HCT116 (cell line): ENCODE measurements at regions not wholly inside any gene's neighbourhood (a gene's known extent, or its start where the extent isn't known, plus 50 kb on each side); places are given as distances from the start of the nearest gene placed in this dataset.

Source experiments
- ATAC-seq: fragments of 200-7000 bp; cut with Tn5 transposase; 2 replicates; pipeline ENCODE4 v1.9.1; 2020; ENCODE audit warnings: mild to moderate bottlenecking, moderate library complexity
- BruUV-seq: library from RNA; stranded (reverse); fragments of 400-500 nt; replicated peaks from 2 replicates; lab custom pipeline; 2021; lab: Mats Ljungman, UMichigan
- CTCF ChIA-PET: fragments of 300-600 bp; sonication (Branson Sonifier 250); formaldehyde crosslinking; loops from one replicate; lab custom pipeline; 2021; ENCODE audit warnings: antibody characterized with exemption; lab: Charles Lee
- POLR2A ChIA-PET: fragments of 300-600, 350-600 bp; sonication (Branson Sonifier 250); formaldehyde crosslinking; loops from one replicate; lab custom pipeline; 2021; ENCODE audit warnings: antibody characterized with exemption; lab: Charles Lee
- RAD21 ChIA-PET, 2 experiments: fragments of 300-600 bp; sonication (Branson Sonifier 250); formaldehyde crosslinking; loops; one replicate each; lab custom pipeline; 2023; ENCODE audit warnings: low total read pairs in 2 of 2; ENCODE audit not compliant: uncharacterized antibody in 2 of 2, unreplicated experiment in 2 of 2, low non-redundant PET in 1 of 2; lab: Charles Lee
- DNase-seq: peaks from one replicate; pipeline ENCODE4 v3.0.0-alpha.2; 2010; ENCODE audit warnings: low read depth, low spot score
- H2AFZ ChIP-seq: fragments of 200-600 bp; shearing (Covaris generic), sonication (generic); 2 replicates; pipeline ENCODE4 v1.6.1; 2017; ENCODE audit warnings: low read depth, mixed run types, mixed read lengths, antibody characterized with exemption, low read length; ENCODE audit not compliant: poor library complexity, severe bottlenecking
- H3K27ac ChIP-seq: 2 replicates; pipeline ENCODE4 v1.5.1; 2012; ENCODE audit warnings: low read depth, low read length
- H3K27me3 ChIP-seq: fragments of 200-600 bp; sonication (generic); 2 replicates; pipeline ENCODE4 v1.6.1; 2016; ENCODE audit warnings: mixed run types, low read length, mixed read lengths; ENCODE audit not compliant: insufficient read depth
- H3K36me3 ChIP-seq, 2 experiments: fragments of 200-500 bp in 1 of 2; fragments of 200-600 bp in 1 of 2; sonication (Bioruptor generic) in 1 of 2; sonication (generic) in 1 of 2; 2 replicates each; pipeline versions ENCODE4 v1.5.1 to v1.6.1; 2014 to 2016; ENCODE audit warnings: low read length in 2 of 2, inconsistent platforms in 1 of 2, mixed read lengths in 1 of 2, mixed run types in 1 of 2; ENCODE audit not compliant: insufficient read depth in 2 of 2, control insufficient read depth in 1 of 2
- H3K4me1 ChIP-seq, 2 experiments: fragments of 200-600 bp in 1 of 2; sonication (generic) in 1 of 2; 2 replicates each; pipeline versions ENCODE4 v1.5.1 to v1.6.1; 2012 to 2017; ENCODE audit warnings: low read length in 2 of 2, inconsistent platforms in 1 of 2, mild to moderate bottlenecking in 1 of 2, mixed read lengths in 1 of 2, mixed run types in 1 of 2, moderate library complexity in 1 of 2; ENCODE audit not compliant: insufficient read depth in 2 of 2, control insufficient read depth in 1 of 2
- H3K4me2 ChIP-seq: fragments of 200-600 bp; sonication (generic); 2 replicates; pipeline ENCODE4 v1.6.1; 2017; ENCODE audit warnings: mixed run types, low read length, mixed read lengths
- H3K4me3 ChIP-seq, 2 experiments: fragments of 200-600 bp in 1 of 2; sonication (generic) in 1 of 2; replicated peaks in 1 of 2; 2 replicates each; pipeline ENCODE4 v1.5.1; 2011 to 2016; ENCODE audit warnings: low read length in 2 of 2, control low read depth in 1 of 2, low read depth in 1 of 2, mild to moderate bottlenecking in 1 of 2, mixed read lengths in 1 of 2, mixed run types in 1 of 2
- H3K79me2 ChIP-seq: fragments of 200-600 bp; sonication (generic); 2 replicates; pipeline ENCODE4 v1.6.1; 2017; ENCODE audit warnings: mild to moderate bottlenecking, mixed run types, low read length, moderate library complexity, mixed read lengths; ENCODE audit not compliant: insufficient read depth
- H3K9ac ChIP-seq: fragments of 200-600 bp; sonication (generic); 2 replicates; pipeline ENCODE4 v1.6.1; 2016; ENCODE audit warnings: low read length, mixed read lengths
- H3K9me2 ChIP-seq: fragments of 200-600 bp; sonication (generic), shearing (Covaris generic); 2 replicates; pipeline ENCODE4 v1.6.1; 2017; ENCODE audit warnings: mixed run types, mild to moderate bottlenecking, moderate library complexity; ENCODE audit not compliant: insufficient read depth
- H3K9me3 ChIP-seq, 2 experiments: fragments of 200-500 bp in 1 of 2; fragments of 200-600 bp in 1 of 2; sonication (Bioruptor generic) in 1 of 2; sonication (generic) in 1 of 2; 2 replicates each; pipeline ENCODE4 v1.6.1; 2014 to 2017; ENCODE audit warnings: low read length in 2 of 2, mixed read lengths in 2 of 2, inconsistent platforms in 1 of 2, low read depth in 1 of 2, mild to moderate bottlenecking in 1 of 2, mixed run types in 1 of 2, moderate library complexity in 1 of 2; ENCODE audit not compliant: control insufficient read depth in 1 of 2, insufficient read depth in 1 of 2
- H4K20me1 ChIP-seq: fragments of 200-600 bp; sonication (generic), shearing (Covaris generic); 2 replicates; pipeline ENCODE4 v1.6.1; 2017; ENCODE audit warnings: mixed run types, mild to moderate bottlenecking, moderate library complexity; ENCODE audit not compliant: insufficient read depth
- CBX3 ChIP-seq: IDR thresholded peaks from 2 replicates; pipeline ENCODE4 v1.6.1; 2012; ENCODE audit warnings: low read depth
- CEBPB ChIP-seq: IDR thresholded peaks from 2 replicates; pipeline ENCODE4 v1.6.1; 2012; ENCODE audit warnings: low read depth
- CTCF ChIP-seq, 3 experiments: fragments of 200-600 bp in 1 of 3; sonication (generic) in 1 of 3; IDR thresholded peaks in 2 of 3; conservative IDR thresholded peaks in 1 of 3; 2 replicates each; pipeline ENCODE4 v1.5.1; 2012 to 2017; ENCODE audit warnings: low read depth in 2 of 3, low read length in 2 of 3, antibody characterized with exemption in 1 of 3, borderline replicate concordance in 1 of 3, control low read depth in 1 of 3, mild to moderate bottlenecking in 1 of 3, mixed read lengths in 1 of 3, mixed run types in 1 of 3, moderate library complexity in 1 of 3; ENCODE audit not compliant: insufficient read depth in 1 of 3
- ELF1 ChIP-seq: IDR thresholded peaks from 2 replicates; pipeline ENCODE4 v1.6.1; 2012; ENCODE audit warnings: low read depth, borderline replicate concordance
- EZH2 ChIP-seq: fragments of 200-600 bp; sonication (generic); IDR thresholded peaks from 2 replicates; pipeline ENCODE4 v1.6.1; 2017; ENCODE audit warnings: antibody characterized with exemption, mixed run types
- EZH2phosphoT487 ChIP-seq: fragments of 200-600 bp; IDR thresholded peaks from 2 replicates; pipeline ENCODE4 v1.6.1; 2018; ENCODE audit warnings: antibody characterized with exemption, borderline replicate concordance
- FOSL1 ChIP-seq: IDR thresholded peaks from 2 replicates; pipeline ENCODE4 v1.6.1; 2012; ENCODE audit warnings: low read depth
- MAX ChIP-seq: IDR thresholded peaks from 2 replicates; pipeline ENCODE4 v1.6.1; 2012
- POLR2A ChIP-seq: IDR thresholded peaks from 2 replicates; pipeline ENCODE4 v1.7.0; 2011; ENCODE audit warnings: borderline replicate concordance; ENCODE audit not compliant: insufficient read depth, insufficient read length; ENCODE audit errors: extremely low read depth
- POLR2AphosphoS5 ChIP-seq: IDR thresholded peaks from 2 replicates; pipeline ENCODE4 v1.6.1; 2011; ENCODE audit warnings: mild to moderate bottlenecking, low read depth, low read length, moderate library complexity
- RAD21 ChIP-seq: IDR thresholded peaks from 2 replicates; pipeline ENCODE4 v1.6.1; 2012; ENCODE audit warnings: low read depth, mild to moderate bottlenecking
- REST ChIP-seq: IDR thresholded peaks from 2 replicates; pipeline ENCODE4 v1.6.1; 2012; ENCODE audit warnings: low read depth
- SRF ChIP-seq: IDR thresholded peaks from 2 replicates; pipeline ENCODE4 v1.6.1; 2012; ENCODE audit warnings: low read depth
- ZBTB33 ChIP-seq: IDR thresholded peaks from 2 replicates; pipeline ENCODE4 v1.6.1; 2011; ENCODE audit warnings: mild to moderate bottlenecking, low read length, moderate library complexity; ENCODE audit not compliant: insufficient replicate concordance; ENCODE audit errors: extremely low read depth
- ZNF274 ChIP-seq: fragments of 200-500 bp; sonication (Bioruptor generic); IDR thresholded peaks from 2 replicates; pipeline ENCODE4 v1.6.1; 2014; ENCODE audit warnings: mild to moderate bottlenecking, low read depth, low read length, inconsistent platforms
- intact Hi-C: fragments of 100-400 bp; cut with micrococcal nuclease; formaldehyde crosslinking; loops from 2 replicates; pipeline ENCODE4 v1.10.0; 2022

GRCh38 chr21:15333951-15334350 lies 269.2 kb upstream of the NRIP1 start:
- BruUV-seq = no TSS peak
- ChIA-PET RAD21 (no interaction called here), POLR2A (no interaction called here), CTCF (no interaction called here)
- H4K20me1 ChIP-seq = no peaks in the 10 kb centered on the region
- no peak overlapping the region for H3K27ac ChIP-seq
- H3K4me1 ChIP-seq = no peaks in the 10 kb centered on the region
- H3K36me3 ChIP-seq = no peaks in the 10 kb centered on the region
- H2AFZ ChIP-seq = no peak overlapping the region
- intact Hi-C loops = no loop called here
- no peaks in the 10 kb centered on the region for H3K9me3 ChIP-seq
- H3K27me3 ChIP-seq = no peaks in the 10 kb centered on the region
- H3K4me3 ChIP-seq = no peak overlapping the region
- no peaks in the 10 kb centered on the region for H3K9me2 ChIP-seq
- TF ChIP-seq FOSL1 = no peak
- no peak for TF ChIP-seq EZH2phosphoT487
- no peak for TF ChIP-seq CBX3
- no peak for TF ChIP-seq ZBTB33
- no peak for TF ChIP-seq CEBPB
- TF ChIP-seq RAD21 = no peak
- TF ChIP-seq SRF = no peak
- TF ChIP-seq ZNF274 = no peak
- TF ChIP-seq MAX = no peak
- no peak for TF ChIP-seq POLR2AphosphoS5
- no peak for TF ChIP-seq CTCF (IDR thresholded peaks at IDR 0.05 in 2 of 3, conservative IDR thresholded peaks at IDR 0.05 in 1 of 3; ENCODE audit: borderline replicate concordance in 1 of 3, insufficient read depth in 1 of 3, low read depth in 2 of 3, low read length in 2 of 3)
- no peak for TF ChIP-seq REST
- no peak for TF ChIP-seq ELF1
- no peak for TF ChIP-seq POLR2A
- TF ChIP-seq EZH2 = no peak
- ATAC-seq (no peak), DNase-seq (no peak)
- H3K79me2 ChIP-seq = no peaks in the 10 kb centered on the region
- no peak overlapping the region for H3K4me2 ChIP-seq
- no peak overlapping the region for H3K9ac ChIP-seq
